Stimulated activated CD8-positive, alpha-beta memory T cell treated with anti-CD3 and anti-CD28 coated beads, Interleukin-7, amount 100 ng/mL, for 48 hours (primary cell): ENCODE measurements at regions not wholly inside any gene's neighbourhood (a gene's known extent, or its start where the extent isn't known, plus 50 kb on each side); places are given as distances from the start of the nearest gene placed in this dataset.

Experiments
- DNase-seq, 2 donors: peaks; one replicate each; pipeline ENCODE4 v3.0.0-alpha.2; 2020; ENCODE audit warnings: low read depth in 1 of 2; ENCODE audit errors: extremely low read depth in 1 of 2

DNA sequence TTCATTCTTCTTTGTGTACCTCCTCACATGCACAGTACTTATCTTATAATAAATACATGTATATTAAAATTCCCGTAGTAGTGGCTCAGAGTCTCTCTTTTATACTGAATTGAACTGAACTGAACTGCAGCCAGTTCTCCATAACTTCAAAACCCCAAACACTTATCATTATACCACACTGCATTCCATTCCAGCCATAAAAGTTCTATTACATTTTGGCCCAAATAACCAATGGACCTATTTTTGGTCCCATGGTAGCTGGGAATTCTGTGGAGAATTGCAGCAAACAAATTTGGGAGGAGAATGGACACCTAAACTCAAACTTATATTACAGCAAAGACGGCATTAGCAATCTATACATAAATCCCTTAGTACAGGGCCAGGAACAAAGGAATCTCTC lies 86.6 kb upstream of the C1orf87 start:
- DNase-seq = no peak

DNA sequence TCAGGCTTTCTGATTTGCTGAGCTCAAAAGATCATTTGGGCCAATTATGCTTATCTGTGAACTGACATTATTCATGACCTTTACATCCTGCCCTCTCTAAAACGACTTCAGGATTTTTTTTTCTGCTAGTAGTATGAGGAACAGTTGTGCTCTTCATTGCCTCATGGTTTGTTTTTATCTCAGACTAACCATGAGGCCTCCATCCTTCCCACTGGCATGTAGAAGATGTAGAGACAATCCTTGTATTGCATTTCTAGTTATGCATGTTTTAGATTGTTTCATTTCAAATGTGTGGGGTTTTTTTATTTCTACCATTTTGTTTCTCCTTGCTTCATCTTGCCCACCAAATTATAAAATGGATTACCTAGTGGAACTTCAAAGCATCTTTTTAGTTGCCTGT lies 82.8 kb upstream of the C1orf87 start:
- DNase-seq = no peak

GRCh38 chr1:60153961-60154360 lies 80.4 kb upstream of the C1orf87 start:
- DNase-seq = no peak

- no peak for DNase-seq
These were observed 79.3 kb upstream of the C1orf87 start for GRCh38 chr1:60152891-60153290.

DNA sequence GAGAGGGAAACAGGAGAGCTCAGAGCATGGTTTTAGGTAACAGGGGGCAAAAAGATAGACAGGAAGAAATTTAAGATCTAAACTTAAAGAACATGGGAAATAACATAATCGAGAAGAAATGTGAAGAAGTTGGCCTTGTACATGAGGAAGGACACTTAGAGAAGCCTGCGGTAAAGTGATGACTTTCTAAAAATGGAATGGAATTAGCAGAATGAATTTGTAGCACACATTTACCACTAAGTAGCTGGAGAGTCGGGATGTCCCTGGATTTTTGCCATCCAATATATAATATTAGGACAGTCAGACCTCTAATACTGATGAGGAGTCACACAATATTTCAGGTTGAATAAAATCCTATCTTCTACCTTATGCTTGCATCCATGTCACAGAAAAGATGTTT lies 77.7 kb upstream of the C1orf87 start:
- DNase-seq = no peak

DNA sequence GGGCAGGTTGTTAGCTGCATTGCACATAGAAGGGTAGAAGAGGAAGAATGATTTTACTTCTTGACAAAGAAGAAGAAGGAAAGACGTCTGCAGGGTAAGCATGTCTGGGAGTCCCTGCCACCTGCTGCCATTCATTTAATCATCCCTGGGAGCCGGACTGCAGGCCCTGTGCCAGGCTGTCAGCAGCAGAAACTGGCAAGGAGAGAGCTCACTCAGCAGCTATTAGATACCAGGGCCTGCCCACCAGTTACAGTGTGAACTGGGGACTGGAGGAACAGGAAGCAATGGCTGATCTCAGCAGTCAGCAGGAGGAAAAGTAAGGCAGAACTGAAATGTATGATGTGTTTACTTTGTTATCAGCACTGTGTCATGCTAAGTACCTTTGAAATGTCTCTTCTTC lies 75.7 kb upstream of the C1orf87 start:
- DNase-seq = no peak

- DNase-seq = no peak
These were observed 73.3 kb upstream of the C1orf87 start for GRCh38 chr1:60146884-60147283.

DNA sequence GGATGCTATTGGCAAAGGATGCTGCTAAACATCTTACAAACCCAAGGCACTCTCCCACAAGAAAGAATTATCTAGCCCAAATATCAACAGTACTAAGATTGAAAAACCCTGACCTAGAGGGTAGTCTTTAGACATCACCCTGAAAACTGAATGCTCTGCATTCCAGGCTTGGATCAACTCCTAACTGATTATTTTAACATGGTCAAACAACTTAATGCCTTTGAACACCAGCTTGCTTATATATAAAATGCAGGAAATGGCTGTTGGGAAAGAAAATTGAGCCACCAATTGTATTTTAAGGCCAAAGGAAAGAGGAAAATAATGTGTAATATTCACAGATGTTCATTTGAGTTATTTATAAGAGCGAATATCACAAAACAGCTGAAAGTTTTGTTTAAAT lies 72.2 kb upstream of the C1orf87 start:
- DNase-seq = no peak

- DNase-seq = no peak
These were observed 68.2 kb upstream of the C1orf87 start for GRCh38 chr1:60141743-60142142.

DNA sequence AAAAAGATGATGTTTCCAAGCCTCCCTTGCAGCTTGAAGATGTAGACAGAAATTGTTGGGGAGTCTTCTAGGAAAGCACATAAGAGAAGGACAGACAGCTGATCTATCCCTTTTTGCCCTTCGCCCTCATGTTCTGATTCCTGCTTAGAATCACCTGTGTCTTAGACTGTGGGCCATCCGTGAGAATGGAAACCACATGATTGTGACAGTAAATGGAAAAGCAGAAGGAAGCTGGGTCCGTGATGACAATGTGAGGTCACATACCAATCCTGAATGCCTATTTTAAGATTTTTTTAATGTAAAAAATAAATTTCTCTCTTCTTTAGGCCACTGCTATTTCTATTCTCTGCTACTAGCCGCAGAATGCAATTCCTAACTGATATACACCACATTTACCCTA lies 67.7 kb upstream of the C1orf87 start:
- no peak for DNase-seq

DNA sequence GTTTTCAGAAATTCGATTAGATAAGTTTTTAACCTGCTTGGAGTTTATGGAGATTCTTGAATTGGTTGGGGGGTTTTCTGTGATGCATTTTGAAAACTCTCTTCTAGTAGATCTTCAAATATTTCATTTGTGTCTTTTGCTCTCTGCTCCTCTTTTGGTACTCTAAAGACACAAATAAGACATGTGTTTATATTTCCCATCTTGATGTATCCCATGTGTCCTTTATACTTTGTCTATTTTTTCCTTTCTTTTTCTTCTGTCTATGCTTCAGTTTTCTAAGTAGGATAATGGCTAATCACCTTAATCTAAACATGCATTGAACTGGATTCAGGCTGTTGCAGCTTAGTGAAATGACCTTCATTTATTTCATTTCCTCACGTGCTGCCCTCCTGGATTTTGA lies 63.8 kb upstream of the C1orf87 start:
- no peak for DNase-seq

DNA sequence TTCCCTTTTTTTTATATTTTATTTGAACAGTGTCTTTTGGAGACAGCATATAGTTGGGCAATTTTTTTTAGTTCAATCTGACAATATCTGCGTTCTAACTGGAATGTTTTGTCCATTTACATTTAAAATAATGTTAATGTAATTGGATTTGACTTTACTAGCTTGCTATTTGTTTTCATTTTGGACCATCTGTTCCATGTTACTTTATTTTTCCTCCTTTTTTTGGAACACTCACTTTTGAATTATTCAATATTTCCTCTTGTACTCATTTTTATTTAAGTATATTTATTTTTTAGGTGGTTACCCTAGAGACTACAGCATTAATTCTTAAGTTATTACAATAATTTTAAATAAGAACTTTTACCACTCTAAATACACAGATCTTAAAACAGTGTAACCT lies 62.8 kb upstream of the C1orf87 start:
- DNase-seq = no peak

GRCh38 chr1:60134716-60135115 lies 61.1 kb upstream of the C1orf87 start:
- no peak for DNase-seq

DNA sequence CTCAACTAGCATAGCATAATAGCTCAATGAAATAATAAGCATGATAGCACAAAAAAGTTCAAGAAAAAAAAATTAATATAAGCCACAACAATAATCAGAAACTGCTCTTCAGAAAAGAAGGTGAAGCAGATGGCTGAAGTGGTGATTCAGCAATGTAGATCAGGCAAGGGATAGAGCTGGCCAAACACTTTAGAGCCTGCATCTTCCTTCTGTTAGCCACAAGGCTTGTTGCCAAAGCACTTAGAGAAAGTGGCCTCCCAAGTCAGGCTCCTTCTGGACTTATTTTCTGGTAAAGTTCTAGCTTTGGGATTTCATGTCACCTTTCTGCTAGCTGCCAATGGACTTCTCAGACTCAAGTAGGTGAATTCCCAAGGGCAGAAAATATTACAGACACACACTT lies 60.3 kb upstream of the C1orf87 start:
- no peak for DNase-seq

DNA sequence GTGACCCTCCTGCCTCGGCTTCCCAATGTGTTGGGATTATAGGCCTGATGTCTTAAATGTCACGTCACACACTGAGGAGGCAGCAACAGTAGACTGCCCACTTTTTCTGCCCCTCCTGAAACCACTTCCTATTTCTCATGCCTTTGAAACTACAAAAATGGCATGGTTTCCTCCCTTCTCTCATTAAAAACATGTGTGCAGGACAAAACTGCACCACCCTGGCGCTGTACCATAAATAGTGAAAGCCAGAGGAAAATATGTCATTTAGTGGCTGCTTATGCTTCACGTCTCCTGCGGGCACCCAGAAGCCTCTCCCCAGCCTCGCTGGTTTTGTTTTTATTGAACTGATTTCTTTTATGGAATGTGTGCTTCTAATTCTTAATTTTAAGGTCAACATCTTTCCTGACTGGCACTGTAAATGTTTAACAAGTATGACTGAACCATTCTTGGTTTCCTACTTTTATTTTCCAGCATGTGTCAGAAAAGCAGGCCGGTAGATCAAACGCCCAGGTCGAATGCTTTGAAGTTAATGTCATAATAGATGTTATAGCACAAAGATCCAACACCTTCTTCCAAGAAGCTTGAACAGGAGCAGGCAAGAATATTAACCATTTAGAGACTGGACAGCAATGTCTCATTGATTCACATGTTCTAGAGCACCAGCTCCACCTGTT lies 59.6 kb upstream of the C1orf87 start:
- no peak for DNase-seq

DNA sequence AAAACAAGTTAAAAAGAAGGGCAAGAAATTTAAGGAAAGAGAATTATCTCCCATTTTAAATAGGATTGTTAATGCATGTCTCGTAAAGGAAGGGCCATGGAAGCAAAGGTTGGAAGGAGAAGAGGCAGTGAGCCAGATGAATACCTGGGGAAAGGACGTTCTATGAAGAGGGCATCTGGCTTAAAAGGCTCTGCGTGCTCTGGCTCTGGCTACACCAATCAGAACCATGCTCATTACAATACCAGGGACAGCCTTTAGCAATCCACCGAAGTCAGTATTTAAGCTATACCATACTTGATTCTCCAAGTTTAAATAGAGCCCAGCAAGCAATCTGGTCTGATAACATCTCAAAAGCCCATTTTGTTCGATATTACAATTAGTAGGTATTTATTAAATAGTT lies 58.5 kb upstream of the C1orf87 start:
- DNase-seq = no peak

DNA sequence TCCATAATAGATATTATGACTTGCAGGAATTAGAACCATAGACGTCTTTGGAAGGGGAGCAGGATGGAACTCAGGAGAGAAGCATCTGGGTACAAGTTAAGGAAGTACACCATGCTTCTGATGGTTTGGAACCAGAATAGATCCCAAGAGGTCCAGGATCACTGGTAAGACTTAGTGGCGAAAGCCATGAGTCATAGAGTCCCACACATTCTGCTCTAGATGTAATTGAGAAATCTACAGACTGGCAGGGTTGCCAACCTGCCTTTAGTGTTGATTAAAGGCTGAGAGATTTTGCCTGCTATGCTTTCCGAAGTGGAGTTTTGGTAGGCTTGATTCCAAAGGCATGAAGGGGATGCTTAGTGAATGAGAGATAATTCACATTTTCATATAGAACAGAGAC lies 57.1 kb upstream of the C1orf87 start:
- no peak for DNase-seq

- DNase-seq = no peak
These were observed 56.3 kb upstream of the C1orf87 start for GRCh38 chr1:60129911-60130310.

- no peak for DNase-seq
These were observed 53.2 kb upstream of the C1orf87 start for GRCh38 chr1:60126723-60127122.
